ENCODE measurements at regions not wholly inside any gene's neighbourhood (a gene's known extent, or its start where the extent isn't known, plus 50 kb on each side); places are given as distances from the start of the nearest gene placed in this dataset.

DNA sequence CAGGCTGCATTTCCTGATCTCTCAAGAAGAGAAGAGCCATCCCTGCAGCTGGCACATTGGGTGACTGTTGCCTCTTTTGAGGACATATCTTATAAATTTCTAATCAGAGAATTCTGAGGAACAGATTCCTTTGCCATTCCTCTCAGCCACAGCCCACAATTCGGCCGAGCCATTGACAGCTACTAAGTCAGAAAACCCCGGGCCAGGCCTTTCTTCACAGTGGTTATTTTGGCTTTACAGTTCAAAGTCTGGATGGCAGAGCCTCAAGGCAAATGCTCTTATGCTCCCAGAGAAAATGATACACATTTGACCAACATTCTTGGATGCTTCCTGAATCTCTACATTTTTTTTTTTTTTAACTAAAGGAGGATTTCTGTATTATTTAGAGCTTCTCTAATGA is 138.4 kb upstream of the FRMD6 start:
- Histone ChIP-seq H3K36me3 (no peaks in the 10 kb centered on the region), H3K27ac (no peak overlapping the region), H3K4me1 (peaks cover 0 to 16% (median 2%) of the 10 kb centered on the region in 3 donors), H3K27me3 (no peaks in the 10 kb centered on the region), H3K9me3 (no peaks in the 10 kb centered on the region), H3K4me3 (no peak overlapping the region)
- ATAC-seq: no peak
- TF ChIP-seq POLR2A (IDR thresholded peaks at IDR 0.05) (no peak), EP300 (IDR thresholded peaks at IDR 0.05) (no peak), POLR2AphosphoS5 (IDR thresholded peaks at IDR 0.05) (no peak)
- TF ChIP-seq, protein P1, sequence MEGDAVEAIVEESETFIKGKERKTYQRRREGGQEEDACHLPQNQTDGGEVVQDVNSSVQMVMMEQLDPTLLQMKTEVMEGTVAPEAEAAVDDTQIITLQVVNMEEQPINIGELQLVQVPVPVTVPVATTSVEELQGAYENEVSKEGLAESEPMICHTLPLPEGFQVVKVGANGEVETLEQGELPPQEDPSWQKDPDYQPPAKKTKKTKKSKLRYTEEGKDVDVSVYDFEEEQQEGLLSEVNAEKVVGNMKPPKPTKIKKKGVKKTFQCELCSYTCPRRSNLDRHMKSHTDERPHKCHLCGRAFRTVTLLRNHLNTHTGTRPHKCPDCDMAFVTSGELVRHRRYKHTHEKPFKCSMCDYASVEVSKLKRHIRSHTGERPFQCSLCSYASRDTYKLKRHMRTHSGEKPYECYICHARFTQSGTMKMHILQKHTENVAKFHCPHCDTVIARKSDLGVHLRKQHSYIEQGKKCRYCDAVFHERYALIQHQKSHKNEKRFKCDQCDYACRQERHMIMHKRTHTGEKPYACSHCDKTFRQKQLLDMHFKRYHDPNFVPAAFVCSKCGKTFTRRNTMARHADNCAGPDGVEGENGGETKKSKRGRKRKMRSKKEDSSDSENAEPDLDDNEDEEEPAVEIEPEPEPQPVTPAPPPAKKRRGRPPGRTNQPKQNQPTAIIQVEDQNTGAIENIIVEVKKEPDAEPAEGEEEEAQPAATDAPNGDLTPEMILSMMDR (IDR thresholded peaks at IDR 0.05): no peak
- 100% methylated on average over 3 of the region's 3 CpGs for WGBS, 2 donors (ENCODE audit: low coverage in 1 of 2)

- Histone ChIP-seq H3K27ac (no peak overlapping the region), H3K4me1 (peaks cover 0 to 10% (median 0%) of the 10 kb centered on the region in 3 donors), H3K9me3 (no peaks in the 10 kb centered on the region), H3K27me3 (no peaks in the 10 kb centered on the region), H3K4me3 (no peak overlapping the region), H3K36me3 (no peaks in the 10 kb centered on the region)
- no peak for ATAC-seq
- 74 to 92% methylated on average over 2 of the region's 2 CpGs for WGBS, 2 donors (ENCODE audit: low coverage in 1 of 2)
- TF ChIP-seq, protein P1 (IDR thresholded peaks at IDR 0.05): no peak
- no peak for TF ChIP-seq POLR2A (IDR thresholded peaks at IDR 0.05)
Measured at GRCh38 chr14:51513933-51514332, 137.8 kb upstream of the FRMD6 start.

DNA sequence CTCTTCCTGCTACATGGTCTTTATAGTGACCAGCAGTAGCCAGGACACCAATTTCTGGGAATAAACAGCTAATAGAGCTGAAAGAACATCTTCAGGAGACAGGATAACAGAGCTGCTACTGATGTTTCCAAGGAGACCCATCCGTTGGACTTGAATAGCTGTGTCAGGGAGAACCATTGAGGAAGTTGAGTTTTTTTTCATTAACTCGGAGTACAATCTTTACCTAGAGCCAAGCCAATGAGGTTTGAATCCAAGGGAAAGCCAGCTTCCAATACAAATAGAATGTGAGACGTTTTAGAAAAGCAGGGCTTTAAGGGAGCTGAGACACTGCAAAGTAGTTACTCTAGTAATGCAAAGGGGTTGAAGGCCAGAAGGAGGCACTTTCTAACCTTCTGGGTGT is 136.1 kb upstream of the FRMD6 start:
- TF ChIP-seq EP300 (IDR thresholded peaks at IDR 0.05) (no peak), POLR2AphosphoS5 (IDR thresholded peaks at IDR 0.05) (no peak), POLR2A (IDR thresholded peaks at IDR 0.05) (no peak)
- TF ChIP-seq, protein P1 (IDR thresholded peaks at IDR 0.05): no peak
- Histone ChIP-seq H3K36me3 (no peaks in the 10 kb centered on the region), H3K27me3 (no peaks in the 10 kb centered on the region), H3K4me1 (peaks cover 0 to 4% (median 0%) of the 10 kb centered on the region in 3 donors), H3K27ac (no peak overlapping the region), H3K9me3 (no peaks in the 10 kb centered on the region), H3K4me3 (no peak overlapping the region)
- 63 to 96% methylated on average over 3 of the region's 3 CpGs for WGBS, 2 donors (ENCODE audit: low coverage in 1 of 2)
- ATAC-seq: no peak

GRCh38 chr14:51516706-51517395 is 134.9 kb upstream of the FRMD6 start:
- ATAC-seq: no peak
- Histone ChIP-seq H3K27ac (no peak overlapping the region), H3K4me3 (no peak overlapping the region), H3K9me3 (no peaks in the 10 kb centered on the region), H3K27me3 (no peaks in the 10 kb centered on the region), H3K4me1 (no peaks in the 10 kb centered on the region), H3K36me3 (no peaks in the 10 kb centered on the region)
- 31 to 35% methylated on average over 4 of the region's 4 CpGs for WGBS, 2 donors (ENCODE audit: low coverage in 1 of 2)
- no peak for TF ChIP-seq EP300 (IDR thresholded peaks at IDR 0.05)
- TF ChIP-seq POLR2A (IDR thresholded peaks at IDR 0.05): no peak
- TF ChIP-seq POLR2AphosphoS5 (IDR thresholded peaks at IDR 0.05): no peak
- TF ChIP-seq, protein P1 (IDR thresholded peaks at IDR 0.05): no peak

DNA sequence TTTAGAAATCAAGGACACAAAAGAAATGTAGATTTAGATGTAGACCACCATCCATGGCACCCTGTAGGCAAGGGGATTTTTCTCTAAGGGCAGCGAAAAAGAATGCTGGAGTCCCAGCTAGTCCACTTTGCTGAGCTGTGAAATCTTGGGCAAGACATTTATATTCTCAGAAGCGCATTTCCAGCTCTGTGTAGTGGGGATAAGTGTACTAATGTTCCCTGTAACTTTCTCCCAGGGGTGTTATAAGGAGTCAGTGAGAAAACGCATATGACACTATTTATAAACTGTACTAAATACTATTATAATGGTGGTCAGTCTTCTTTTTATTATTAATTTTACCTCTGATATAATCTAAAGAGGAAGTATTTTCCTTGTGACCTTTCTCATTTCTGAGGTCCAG is 133.4 kb upstream of the FRMD6 start:
- WGBS, 2 donors (ENCODE audit: low coverage in 1 of 2): 72 to 100% methylated on average over 3 of the region's 3 CpGs
- TF ChIP-seq POLR2AphosphoS5 (IDR thresholded peaks at IDR 0.05): no peak
- TF ChIP-seq, protein P1 (IDR thresholded peaks at IDR 0.05): no peak
- no peak for TF ChIP-seq POLR2A (IDR thresholded peaks at IDR 0.05)
- no peak for TF ChIP-seq EP300 (IDR thresholded peaks at IDR 0.05)

More for the DNA sequence above, 133.4 kb upstream of the FRMD6 start:
- H3K4me3 ChIP-seq: no peak overlapping the region
- ATAC-seq: no peak
- H3K4me1 ChIP-seq: no peaks in the 10 kb centered on the region
- H3K27me3 ChIP-seq: no peaks in the 10 kb centered on the region
- no peaks in the 10 kb centered on the region for H3K36me3 ChIP-seq
- H3K9me3 ChIP-seq: no peaks in the 10 kb centered on the region
- no peak overlapping the region for H3K27ac ChIP-seq
